ENCODE measurements at regions not wholly inside any gene's neighbourhood (a gene's known extent, or its start where the extent isn't known, plus 50 kb on each side); places are given as distances from the start of the nearest gene placed in this dataset.
A peak's percentile ranks its signal among the peaks of the same experiment; 100 is the strongest.

DNA sequence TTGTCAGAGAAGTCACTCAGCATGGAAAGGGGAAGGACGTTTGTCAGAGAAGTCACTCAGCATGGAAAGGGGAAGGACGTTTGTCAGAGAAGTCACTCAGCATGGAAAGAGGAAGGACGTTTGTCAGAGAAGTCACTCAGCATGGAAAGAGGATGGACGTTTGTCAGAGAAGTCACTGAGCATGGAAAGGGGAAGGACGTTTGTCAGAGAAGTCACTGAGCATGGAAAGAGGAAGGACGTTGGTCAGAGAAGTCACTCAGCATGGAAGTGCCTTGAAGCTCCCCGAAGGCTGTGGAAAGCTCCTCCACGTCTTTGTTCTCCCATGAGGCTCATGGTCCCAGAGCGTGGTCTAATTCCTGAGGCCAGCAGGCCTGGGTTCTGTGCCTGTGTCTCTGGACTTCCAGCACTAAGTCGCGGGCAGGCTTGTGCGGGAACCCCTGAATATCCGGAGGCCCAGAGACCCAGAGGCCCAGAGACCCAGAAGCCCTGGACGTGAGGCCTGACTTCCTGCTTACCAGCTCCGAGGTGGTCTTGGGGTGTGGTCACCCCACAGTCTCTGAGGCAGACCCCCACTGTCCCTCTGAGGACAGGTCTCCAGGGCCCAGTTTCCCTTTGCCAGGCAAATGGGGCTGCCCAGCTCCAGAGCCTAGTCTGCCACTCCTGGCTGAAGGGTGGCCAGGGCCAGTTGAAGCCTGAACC lies 70.4 kb upstream of the TWIST2 start:
- Histone ChIP-seq H3K4me1 (ENCODE audit: insufficient read depth, low read length) (no peaks in the 10 kb centered on the region), H3K4me3 (ENCODE audit: low read length) (no peak overlapping the region), H3K36me3 (ENCODE audit: insufficient read depth, low read length) (no peaks in the 10 kb centered on the region), H3K27me3 (ENCODE audit: insufficient read depth, low read length) (no peaks in the 10 kb centered on the region), H2AFZ (ENCODE audit: low read depth, low read length) (no peak overlapping the region), H3K9me3 (ENCODE audit: low read length) (no peaks in the 10 kb centered on the region)

DNA sequence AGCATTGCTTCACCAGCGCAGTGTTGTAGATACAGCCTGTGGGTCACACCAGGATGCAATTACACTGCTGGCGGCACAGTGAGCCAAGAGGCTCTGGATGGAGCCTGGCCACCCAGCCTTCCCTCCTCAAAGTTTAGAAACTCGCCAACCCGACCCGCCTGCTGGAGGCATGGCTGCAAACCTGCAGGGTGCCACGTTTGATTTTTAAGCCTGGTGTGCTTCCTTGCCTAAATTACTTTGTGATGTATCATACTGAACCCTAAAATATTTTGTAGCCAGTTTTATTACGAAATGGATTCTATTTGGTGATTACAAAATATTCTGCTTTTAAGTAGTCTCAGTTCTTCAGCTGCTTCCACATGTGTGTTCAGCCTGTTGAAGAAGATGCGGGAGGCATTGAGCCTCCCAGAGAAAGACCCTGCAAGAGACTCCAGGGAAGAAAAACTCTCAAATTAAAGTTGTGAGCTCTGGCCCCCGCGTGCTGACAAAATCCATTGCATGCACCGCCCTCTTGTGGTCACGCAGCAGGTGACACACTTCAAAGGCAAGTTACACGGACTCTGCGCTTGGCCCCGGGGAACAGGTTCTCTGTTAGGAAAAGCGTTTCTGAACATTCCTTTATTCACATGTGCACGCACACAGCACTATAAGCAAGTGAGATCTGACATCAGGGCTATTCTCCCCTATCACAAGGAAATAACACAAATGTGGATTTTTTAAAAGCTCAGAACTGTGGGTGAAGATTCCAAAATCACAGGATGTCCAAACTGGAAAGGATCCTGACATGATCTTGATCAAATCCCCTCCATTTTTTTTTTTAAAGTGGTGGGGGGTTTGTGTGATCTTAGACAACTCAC lies 63.0 kb upstream of the TWIST2 start:
- no peaks in the 10 kb centered on the region for H3K36me3 ChIP-seq (ENCODE audit: insufficient read depth, low read length)
- no peak overlapping the region for H2AFZ ChIP-seq (ENCODE audit: low read depth, low read length)
- H3K9me3 ChIP-seq (ENCODE audit: low read length) = no peaks in the 10 kb centered on the region
- H3K4me3 ChIP-seq (ENCODE audit: low read length) = no peak overlapping the region
- peaks cover 1% of the 10 kb centered on the region for H3K4me1 ChIP-seq (ENCODE audit: insufficient read depth, low read length)
- H3K27me3 ChIP-seq (ENCODE audit: insufficient read depth, low read length) = no peaks in the 10 kb centered on the region

DNA sequence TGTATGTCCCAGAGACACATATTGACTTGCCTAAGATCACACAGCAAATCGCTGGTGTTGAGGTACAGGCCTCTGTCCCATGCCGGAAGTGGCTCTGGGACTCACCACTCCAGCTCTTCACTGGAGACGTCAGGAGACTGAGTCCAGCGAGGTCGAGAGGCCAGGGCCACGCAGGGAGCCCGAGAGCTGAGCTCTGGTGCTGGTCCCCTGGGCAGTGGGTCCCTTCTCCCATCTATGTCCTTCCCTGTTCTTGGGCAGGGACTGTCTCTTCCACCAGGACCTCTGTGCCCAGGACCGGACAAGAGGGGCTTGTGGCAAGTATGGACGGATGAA lies 62.4 kb upstream of the TWIST2 start:
- Histone ChIP-seq H3K4me1 (ENCODE audit: insufficient read depth, low read length) (peaks cover 7% of the 10 kb centered on the region), H3K36me3 (ENCODE audit: insufficient read depth, low read length) (no peaks in the 10 kb centered on the region), H2AFZ (ENCODE audit: low read depth, low read length) (no peak overlapping the region), H3K27me3 (ENCODE audit: insufficient read depth, low read length) (no peaks in the 10 kb centered on the region), H3K9me3 (ENCODE audit: low read length) (no peaks in the 10 kb centered on the region), H3K4me3 (ENCODE audit: low read length) (no peak overlapping the region)

DNA sequence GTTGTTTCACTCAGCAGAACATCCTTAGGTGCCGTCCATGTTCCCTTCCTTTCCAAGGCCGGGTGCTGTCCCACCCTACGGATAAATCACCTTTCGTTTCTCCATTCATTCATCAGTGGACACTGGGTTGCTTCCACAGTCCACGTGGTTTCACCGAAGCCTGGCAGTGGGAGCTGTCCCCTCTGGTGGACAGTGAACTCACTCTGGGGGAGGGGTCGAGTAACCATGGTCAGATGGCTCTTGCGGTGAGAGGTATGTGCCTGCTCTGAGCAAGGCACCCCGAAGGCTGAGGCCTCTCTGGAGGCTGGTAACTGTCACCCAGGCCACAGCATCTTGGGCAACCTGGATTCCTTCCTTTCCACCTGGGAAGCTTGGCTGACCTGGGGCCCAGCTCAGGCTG lies 61.5 kb upstream of the TWIST2 start:
- H3K9me3 ChIP-seq (ENCODE audit: low read length) = no peaks in the 10 kb centered on the region
- no peak overlapping the region for H2AFZ ChIP-seq (ENCODE audit: low read depth, low read length)
- H3K4me3 ChIP-seq (ENCODE audit: low read length) = no peak overlapping the region
- H3K36me3 ChIP-seq (ENCODE audit: insufficient read depth, low read length) = no peaks in the 10 kb centered on the region
- peaks cover 16% of the 10 kb centered on the region for H3K4me1 ChIP-seq (ENCODE audit: insufficient read depth, low read length)
- no peaks in the 10 kb centered on the region for H3K27me3 ChIP-seq (ENCODE audit: insufficient read depth, low read length)

DNA sequence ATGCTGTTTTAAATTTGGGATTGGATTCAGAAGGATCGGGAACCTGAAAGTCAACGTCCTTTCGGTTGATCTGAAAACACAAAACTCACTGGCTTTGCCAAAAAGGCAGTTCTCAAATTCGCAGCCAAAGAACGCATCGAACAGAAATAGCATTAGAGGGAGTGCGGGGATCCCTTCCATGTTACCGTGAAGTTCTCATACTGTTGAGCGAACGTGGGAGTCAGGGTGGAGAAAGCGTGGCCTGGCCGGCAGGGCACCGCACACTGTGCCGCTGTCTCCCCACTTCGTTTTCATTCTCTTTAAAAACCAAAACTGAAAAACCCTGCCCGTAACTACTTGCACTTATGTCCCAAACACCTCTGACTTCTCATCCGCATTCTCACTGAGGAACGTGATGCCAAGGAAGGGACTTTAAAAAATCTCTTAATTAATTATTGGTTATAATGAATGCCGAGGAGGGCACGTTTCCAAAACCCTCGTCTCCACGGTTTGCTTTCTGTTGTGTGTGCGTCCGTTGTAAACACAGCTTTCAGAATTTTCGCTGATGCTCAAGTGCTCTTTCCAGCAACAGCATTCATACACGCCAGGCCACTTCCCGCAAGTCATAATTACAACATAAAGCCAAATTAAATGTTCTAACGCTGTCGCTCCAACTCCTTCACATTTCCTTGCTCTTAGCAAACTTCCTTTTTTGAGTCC lies 60.9 kb upstream of the TWIST2 start:
- H3K4me3 ChIP-seq (ENCODE audit: low read length) = no peak overlapping the region
- no peaks in the 10 kb centered on the region for H3K36me3 ChIP-seq (ENCODE audit: insufficient read depth, low read length)
- no peak overlapping the region for H2AFZ ChIP-seq (ENCODE audit: low read depth, low read length)
- no peaks in the 10 kb centered on the region for H3K9me3 ChIP-seq (ENCODE audit: low read length)
- peaks cover 16% of the 10 kb centered on the region for H3K4me1 ChIP-seq (ENCODE audit: insufficient read depth, low read length)
- H3K27me3 ChIP-seq (ENCODE audit: insufficient read depth, low read length) = no peaks in the 10 kb centered on the region

DNA sequence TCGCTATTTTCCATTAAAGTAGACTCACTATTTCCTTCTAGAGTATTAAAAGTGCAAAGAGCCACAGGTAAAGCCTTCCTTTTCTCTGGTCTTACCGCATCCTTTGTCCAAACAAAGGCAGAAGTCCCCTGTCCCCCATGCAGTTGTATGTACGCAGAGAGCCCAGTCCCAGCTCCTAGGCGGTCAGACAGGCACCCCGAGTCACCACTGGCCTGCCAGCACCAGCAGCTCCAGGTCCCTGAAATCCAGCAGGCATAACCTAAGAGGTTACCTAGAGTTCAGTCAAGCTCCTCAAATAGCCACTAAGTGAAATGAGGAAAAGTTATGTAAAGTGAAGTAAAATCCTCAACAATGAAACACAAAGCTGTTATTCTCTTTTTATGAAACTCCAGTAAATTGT lies 60.4 kb upstream of the TWIST2 start:
- no peak overlapping the region for H2AFZ ChIP-seq (ENCODE audit: low read depth, low read length)

DNA sequence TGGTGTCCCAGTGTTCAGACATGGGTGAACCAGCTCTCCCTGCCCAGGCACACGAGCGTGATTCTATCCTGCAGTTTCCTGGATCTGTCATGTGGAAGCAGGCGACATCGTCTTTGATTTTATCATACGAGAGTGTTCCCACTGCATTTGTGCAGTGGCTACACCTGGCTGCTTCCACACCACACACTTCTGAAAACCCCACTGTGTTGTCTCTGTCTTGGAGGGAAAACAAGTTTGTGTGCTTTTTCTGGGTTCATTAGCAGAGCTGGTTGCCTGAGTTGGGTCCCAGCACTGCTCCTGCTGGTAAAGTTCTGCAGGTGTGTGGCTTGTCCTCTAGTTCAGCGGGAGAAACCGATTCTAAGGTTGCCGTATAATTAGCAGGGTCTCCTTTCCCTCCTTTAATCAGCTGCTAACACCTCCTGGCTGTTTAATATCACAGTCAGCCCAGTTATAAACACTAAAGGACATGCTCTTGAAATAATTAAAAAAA lies 58.5 kb upstream of the TWIST2 start:
- no peaks in the 10 kb centered on the region for H3K9me3 ChIP-seq (ENCODE audit: low read length)
- no peak overlapping the region for H3K4me3 ChIP-seq (ENCODE audit: low read length)

More for the DNA sequence above, 60.4 kb upstream of the TWIST2 start:
- no peaks in the 10 kb centered on the region for H3K27me3 ChIP-seq (ENCODE audit: insufficient read depth, low read length)
- H3K36me3 ChIP-seq (ENCODE audit: insufficient read depth, low read length) = no peaks in the 10 kb centered on the region
- H3K9me3 ChIP-seq (ENCODE audit: low read length) = no peaks in the 10 kb centered on the region
- no peak overlapping the region for H3K4me3 ChIP-seq (ENCODE audit: low read length)
- H3K4me1 ChIP-seq (ENCODE audit: insufficient read depth, low read length) = peaks cover 16% of the 10 kb centered on the region

DNA sequence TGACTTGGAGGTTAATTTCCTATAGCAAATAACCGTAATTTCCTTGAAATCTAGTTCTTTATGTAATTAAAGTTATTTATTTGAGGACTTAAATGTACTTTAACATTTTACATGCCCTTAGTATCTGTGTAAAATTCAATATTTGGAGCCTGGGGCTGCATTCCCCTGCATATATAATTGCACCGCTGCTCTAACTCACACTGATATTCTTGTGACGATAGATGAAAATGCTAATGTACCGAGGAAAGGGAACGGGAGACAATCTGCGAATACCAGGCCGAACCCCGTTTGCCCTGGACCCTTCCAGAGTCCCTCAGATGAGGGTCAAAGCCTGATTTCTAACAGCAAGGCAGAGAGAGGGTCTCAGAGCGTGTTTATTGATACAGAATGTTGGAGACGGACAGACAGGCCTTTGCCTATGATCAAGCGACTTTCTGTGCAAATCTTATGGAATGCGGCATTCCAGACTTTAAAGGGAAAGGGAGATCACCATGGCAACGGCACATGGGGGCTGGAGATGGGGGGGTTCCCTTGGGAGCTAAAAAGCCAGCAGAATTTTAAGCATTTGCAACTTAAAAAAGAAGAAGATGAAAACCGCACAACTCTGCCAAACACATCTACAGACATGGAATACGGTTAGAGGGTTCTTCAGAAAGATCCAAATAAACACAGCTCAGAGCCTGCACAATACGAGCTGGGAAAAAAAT lies 57.6 kb upstream of the TWIST2 start:
- peak overlapping the region; percentile 12 for H3K4me3 ChIP-seq (ENCODE audit: low read length)
- peaks cover 16% of the 10 kb centered on the region for H3K4me1 ChIP-seq (ENCODE audit: insufficient read depth, low read length)
- H2AFZ ChIP-seq (ENCODE audit: low read depth, low read length) = peak overlapping the region; percentile 26
- no peaks in the 10 kb centered on the region for H3K9me3 ChIP-seq (ENCODE audit: low read length)
- H3K27me3 ChIP-seq (ENCODE audit: insufficient read depth, low read length) = no peaks in the 10 kb centered on the region
- H3K36me3 ChIP-seq (ENCODE audit: insufficient read depth, low read length) = no peaks in the 10 kb centered on the region

More for the DNA sequence above, 58.5 kb upstream of the TWIST2 start:
- Histone ChIP-seq H3K4me1 (ENCODE audit: insufficient read depth, low read length) (peaks cover 16% of the 10 kb centered on the region), H3K27me3 (ENCODE audit: insufficient read depth, low read length) (no peaks in the 10 kb centered on the region), H3K36me3 (ENCODE audit: insufficient read depth, low read length) (no peaks in the 10 kb centered on the region), H2AFZ (ENCODE audit: low read depth, low read length) (no peak overlapping the region)

DNA sequence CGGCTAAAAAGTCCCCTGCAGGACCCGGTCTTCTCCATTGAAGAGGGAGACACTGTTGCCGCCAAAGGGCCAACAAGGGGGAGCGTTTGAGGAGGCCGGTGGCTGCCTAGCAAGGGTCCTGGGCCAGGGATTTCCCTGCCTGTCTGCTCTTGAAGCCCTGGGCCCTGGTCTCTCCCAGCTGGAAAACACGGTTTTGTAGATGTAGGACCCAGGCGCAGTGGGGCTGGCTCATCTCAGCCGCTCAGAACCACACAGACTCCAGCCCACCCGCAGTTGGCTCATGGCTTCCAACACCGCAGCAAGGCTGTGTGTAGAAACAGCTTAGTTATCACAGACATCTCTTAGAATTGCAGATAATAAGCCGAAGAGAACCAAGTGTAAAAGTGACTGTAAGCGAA lies 57.1 kb upstream of the TWIST2 start:
- peak overlapping the region; percentile 12 for H3K4me3 ChIP-seq (ENCODE audit: low read length)

DNA sequence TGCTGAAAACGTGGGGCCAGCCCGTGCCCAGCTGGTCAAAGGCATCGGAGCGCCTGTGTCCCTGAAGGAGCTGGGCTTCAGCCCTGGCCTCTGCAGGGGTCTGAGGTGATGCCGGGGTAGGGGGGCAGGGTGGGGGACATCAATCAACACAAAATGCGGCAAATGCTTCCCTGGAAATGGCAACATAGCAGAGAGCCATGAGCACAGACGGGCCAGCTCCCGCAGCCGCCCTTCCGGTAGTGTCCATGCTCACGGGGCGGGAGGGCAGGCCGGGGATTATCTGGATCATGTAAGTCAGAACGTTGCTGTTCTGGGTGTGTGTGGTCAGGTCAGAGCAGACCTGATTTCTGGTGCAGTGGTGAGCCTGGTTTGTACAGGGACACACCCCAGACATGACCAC lies 56.5 kb upstream of the TWIST2 start:
- Histone ChIP-seq H3K27me3 (ENCODE audit: insufficient read depth, low read length) (no peaks in the 10 kb centered on the region), H3K4me3 (ENCODE audit: low read length) (no peak overlapping the region)

More for the DNA sequence above, 57.1 kb upstream of the TWIST2 start:
- Histone ChIP-seq H3K9me3 (ENCODE audit: low read length) (no peaks in the 10 kb centered on the region), H2AFZ (ENCODE audit: low read depth, low read length) (peak overlapping the region; percentile 26), H3K27me3 (ENCODE audit: insufficient read depth, low read length) (no peaks in the 10 kb centered on the region), H3K4me1 (ENCODE audit: insufficient read depth, low read length) (peaks cover 16% of the 10 kb centered on the region), H3K36me3 (ENCODE audit: insufficient read depth, low read length) (no peaks in the 10 kb centered on the region)

DNA sequence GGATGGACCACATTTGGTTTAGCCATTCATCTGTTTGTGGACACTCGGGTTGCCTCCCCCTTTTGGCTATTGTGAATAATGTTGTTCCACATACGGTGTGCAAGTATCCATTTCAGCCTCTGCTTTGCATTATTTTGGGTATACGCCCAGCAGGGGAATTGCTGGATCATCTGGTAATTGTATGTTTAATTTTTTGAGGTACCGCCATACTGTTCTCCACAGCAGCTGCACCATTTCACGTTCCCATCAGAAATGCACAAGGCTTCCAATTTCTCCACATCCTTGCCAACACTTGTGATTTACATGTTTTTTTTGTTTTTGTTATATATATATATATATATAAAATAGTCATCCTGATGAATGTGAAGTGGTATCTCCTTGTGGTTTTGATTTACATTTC lies 54.6 kb upstream of the TWIST2 start:
- H3K4me1 ChIP-seq (ENCODE audit: insufficient read depth, low read length) = peaks cover 16% of the 10 kb centered on the region
- H3K9me3 ChIP-seq (ENCODE audit: low read length) = no peaks in the 10 kb centered on the region
- H2AFZ ChIP-seq (ENCODE audit: low read depth, low read length) = no peak overlapping the region
- H3K4me3 ChIP-seq (ENCODE audit: low read length) = no peak overlapping the region
- H3K27me3 ChIP-seq (ENCODE audit: insufficient read depth, low read length) = no peaks in the 10 kb centered on the region
- H3K36me3 ChIP-seq (ENCODE audit: insufficient read depth, low read length) = no peaks in the 10 kb centered on the region

More for the DNA sequence above, 56.5 kb upstream of the TWIST2 start:
- H3K4me1 ChIP-seq (ENCODE audit: insufficient read depth, low read length) = peaks cover 16% of the 10 kb centered on the region
- no peak overlapping the region for H2AFZ ChIP-seq (ENCODE audit: low read depth, low read length)
- no peaks in the 10 kb centered on the region for H3K36me3 ChIP-seq (ENCODE audit: insufficient read depth, low read length)
- no peaks in the 10 kb centered on the region for H3K9me3 ChIP-seq (ENCODE audit: low read length)

DNA sequence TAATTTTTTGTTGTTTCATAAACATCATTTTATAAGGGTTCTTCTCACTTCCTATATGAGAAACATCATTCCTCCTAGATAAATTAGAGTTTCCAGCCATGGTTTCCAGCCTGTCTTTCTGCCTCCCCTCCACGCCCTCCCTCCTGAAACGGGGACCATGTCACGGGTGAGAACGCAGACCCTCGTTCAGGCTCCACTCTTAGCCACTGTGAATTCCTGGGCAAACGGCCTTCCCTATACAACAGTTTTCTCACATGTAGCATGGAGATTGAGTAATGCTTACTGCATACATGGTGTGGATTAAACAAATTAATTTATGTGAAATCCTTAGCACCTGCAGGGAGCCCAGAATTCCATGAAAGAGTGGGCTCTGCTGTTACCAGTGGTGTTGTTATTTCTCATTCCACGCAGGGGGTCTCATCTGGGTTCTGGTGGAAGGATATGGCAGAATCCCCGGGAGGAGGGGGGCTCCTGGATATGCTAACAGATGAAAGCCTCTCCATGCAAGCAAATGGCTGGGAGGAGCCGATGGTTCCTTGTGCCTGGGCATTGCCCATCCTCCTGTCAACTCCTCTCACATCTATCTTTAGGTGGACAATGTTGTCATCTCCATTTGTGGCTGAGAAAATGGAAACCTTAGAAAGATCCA lies 54.0 kb upstream of the TWIST2 start:
- Histone ChIP-seq H3K36me3 (ENCODE audit: insufficient read depth, low read length) (no peaks in the 10 kb centered on the region), H3K4me1 (ENCODE audit: insufficient read depth, low read length) (peaks cover 16% of the 10 kb centered on the region), H2AFZ (ENCODE audit: low read depth, low read length) (no peak overlapping the region), H3K4me3 (ENCODE audit: low read length) (no peak overlapping the region), H3K9me3 (ENCODE audit: low read length) (no peaks in the 10 kb centered on the region), H3K27me3 (ENCODE audit: insufficient read depth, low read length) (no peaks in the 10 kb centered on the region)
